HG03066 (cell line): ENCODE measurements at regions not wholly inside any gene's neighbourhood (a gene's known extent, or its start where the extent isn't known, plus 50 kb on each side); places are given as distances from the start of the nearest gene placed in this dataset.

Experiments used
- ATAC-seq: cut with Tn5 transposase; IDR thresholded peaks from one replicate; pipeline ENCODE4 v1.9.1; 2021; ENCODE audit warnings: low read depth; ENCODE audit not compliant: unreplicated experiment

GRCh38 chr4:123455360-123455759 is 58.8 kb downstream of the SPRY1 start:
- no peak for ATAC-seq

DNA sequence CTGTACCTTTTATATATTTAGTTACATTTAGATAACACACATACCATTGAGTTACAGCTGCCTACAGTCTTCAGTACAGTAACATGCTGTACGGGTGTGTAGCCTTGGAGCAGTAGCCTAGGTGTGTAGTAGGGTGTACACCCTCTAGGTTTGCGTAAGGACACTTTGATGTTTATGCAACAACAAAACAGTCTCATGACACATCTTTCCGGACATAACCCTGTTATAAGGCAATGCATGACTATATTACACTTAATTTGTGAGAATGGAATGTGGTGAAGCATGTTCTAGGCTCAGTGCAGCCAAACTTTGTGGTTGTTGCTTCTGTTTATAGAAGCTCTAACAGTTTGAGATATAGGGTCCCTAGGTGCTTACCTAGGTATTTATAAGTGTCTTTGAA is 65.4 kb downstream of the SPRY1 start:
- ATAC-seq, result no peak

- no peak for ATAC-seq
These were observed 67.3 kb downstream of the SPRY1 start for GRCh38 chr4:123463869-123464268.

GRCh38 chr4:123465416-123465815 is 68.8 kb downstream of the SPRY1 start:
- no peak for ATAC-seq

- ATAC-seq, result no peak
These were observed 69.6 kb downstream of the SPRY1 start for GRCh38 chr4:123466080-123466785.

- ATAC-seq, result no peak
These were observed 72.0 kb downstream of the SPRY1 start for GRCh38 chr4:123468479-123469031.

DNA sequence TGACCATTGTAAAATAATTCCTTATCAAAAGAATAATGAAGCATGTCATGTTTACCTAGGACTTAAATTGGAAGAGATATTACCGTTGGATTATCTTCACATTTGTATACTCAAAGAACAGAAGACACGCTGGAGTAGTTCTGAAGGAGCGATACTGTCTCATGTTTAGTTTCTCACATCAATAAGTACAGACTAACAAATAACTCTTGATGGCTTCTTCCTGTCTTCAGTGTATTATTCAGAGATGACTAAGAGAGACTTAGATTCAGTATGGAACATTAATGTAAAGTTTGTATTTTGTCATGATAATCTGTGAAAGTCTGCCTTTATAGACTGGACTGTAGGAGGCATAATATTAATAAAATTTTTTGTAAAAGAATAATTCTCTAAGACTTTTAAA is 72.7 kb downstream of the SPRY1 start:
- ATAC-seq, result no peak

DNA sequence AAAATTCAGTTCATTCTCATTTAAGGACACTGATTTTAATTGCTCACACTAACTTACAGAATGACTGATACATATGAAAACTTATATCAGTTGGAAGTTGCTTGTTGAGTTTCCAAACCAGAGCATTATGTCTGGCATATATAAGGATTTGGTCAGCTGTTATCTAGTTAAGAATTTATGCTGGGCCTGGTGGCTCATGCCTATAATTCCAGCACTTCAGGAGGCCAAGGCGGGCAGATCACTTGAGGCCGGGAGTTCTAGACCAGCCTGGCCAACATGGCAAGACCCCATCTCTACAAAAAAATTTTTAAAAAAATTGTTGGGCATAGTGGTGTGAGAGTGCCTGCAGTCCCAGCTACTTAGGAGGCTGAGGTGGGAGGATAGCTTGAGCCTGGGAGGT is 73.1 kb downstream of the SPRY1 start:
- no peak for ATAC-seq

GRCh38 chr4:123470640-123471039 is 74.0 kb downstream of the SPRY1 start:
- ATAC-seq, result no peak

GRCh38 chr4:123471655-123472369 is 75.2 kb downstream of the SPRY1 start:
- ATAC-seq, result no peak

DNA sequence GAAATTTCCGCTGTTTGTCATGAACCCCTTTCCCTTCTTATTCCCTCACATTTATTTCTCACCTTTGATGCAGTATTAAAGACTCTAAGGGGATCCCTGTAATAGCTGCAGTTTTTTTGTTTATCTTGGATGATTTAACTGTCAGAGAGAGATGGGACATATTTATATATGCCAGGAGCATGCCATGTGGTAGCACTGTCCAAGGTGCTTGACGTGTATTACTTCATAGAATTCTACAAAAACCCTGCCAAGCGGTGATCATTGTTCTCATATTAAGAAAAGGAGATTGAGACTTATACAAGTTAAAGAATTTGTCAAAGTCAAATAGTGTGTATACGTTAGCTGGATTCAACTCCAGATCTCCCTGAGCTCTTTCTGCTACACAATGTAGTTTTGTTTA is 78.2 kb downstream of the SPRY1 start:
- no peak for ATAC-seq

DNA sequence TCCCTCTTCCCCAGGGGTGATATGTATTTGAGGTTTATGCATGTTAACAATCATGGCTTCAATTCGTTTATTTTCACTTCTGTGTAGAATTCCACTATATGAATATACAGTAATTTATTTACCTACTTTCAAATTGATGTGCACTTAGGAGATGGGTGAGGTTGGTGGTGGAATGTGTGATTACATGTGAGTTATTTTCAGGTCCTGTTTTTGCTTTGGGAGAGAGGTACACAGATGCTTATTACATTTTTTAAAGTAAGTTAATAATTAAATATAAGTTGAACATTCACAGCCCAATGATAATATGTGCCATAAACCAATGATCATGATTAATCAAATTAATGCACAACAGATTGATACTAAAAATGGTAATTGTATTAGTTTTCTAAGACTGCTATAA is 79.5 kb downstream of the SPRY1 start:
- ATAC-seq, result no peak

DNA sequence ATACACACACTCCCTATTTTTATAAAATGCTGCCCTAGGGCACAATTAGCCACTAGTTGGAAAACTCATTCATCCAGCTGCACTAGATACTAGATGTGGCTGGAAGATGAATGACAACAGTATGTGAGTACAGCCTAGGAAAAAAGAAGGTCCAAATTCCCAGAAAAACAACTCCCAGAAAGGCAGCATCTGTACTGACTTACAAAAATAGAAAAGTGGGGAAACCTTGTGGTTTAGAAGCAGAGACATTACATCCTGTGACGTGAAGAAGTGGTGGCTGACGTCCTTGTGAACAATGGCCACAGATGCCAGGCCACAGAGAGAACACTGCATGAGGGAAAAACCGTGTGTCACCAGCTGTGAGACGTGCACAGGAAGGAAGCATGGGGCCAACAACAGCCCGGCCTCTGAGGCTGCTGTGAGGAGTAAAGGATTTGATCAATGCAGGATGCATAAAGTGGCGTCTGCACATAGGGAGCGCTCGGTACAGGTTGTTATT is 81.2 kb downstream of the SPRY1 start:
- ATAC-seq, result no peak

DNA sequence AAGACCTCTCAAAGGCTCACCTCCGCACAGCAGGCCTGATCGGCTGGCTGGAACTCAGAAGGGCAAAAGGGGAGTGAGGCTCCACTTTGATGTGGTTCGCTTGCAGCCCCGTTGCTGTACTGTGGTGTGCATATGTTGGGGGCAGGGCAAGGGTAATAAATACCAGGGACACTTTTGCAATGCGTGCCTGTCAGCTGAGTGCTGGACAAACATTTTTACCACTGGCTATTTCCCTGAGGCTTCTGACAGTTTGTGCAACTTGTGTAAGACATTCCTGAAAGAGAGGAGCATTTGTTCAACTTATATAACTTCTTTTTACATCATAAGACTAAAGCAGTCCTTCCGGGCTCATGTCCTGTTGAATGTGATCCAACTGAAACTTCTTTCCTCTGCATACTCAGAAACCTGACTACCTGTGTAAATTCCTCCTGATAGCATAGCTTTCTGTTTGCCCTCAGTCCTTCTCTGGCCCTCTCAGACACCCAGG is 82.3 kb downstream of the SPRY1 start:
- no peak for ATAC-seq

- no peak for ATAC-seq
These were observed 83.3 kb downstream of the SPRY1 start for GRCh38 chr4:123479944-123480343.

DNA sequence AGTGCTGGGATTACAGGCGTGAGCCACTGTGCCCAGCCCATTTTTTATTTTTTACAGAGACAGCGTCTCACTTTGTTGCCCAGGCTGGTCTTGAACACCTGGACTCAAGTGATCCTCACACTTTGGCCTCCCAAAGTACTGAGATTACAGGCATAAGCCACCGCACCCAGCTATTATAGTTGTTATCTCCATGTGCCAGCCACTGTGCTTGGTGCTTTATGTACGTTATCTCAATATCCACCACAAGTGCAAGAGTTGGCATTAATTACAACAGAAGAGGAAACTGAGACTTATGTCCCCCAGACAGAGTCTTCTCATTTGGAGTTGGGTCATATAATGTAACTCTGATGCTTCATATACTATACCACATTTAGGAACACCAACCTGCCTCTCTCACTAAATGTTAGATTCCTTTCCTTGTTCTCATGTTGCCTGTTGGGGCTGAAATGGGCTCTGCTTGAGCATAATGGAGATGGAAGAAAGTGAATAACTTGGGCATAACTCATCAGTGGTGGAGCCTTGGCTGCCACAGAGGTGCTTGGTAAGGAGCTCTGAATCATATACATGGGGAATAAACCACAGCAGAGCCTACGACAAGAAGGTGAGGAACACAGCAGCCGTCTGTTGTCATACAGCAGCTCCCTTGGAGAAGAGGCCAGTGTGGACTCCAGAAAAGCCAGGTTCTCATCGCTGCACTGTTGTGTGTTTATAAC is 84.3 kb downstream of the SPRY1 start:
- ATAC-seq, result no peak

DNA sequence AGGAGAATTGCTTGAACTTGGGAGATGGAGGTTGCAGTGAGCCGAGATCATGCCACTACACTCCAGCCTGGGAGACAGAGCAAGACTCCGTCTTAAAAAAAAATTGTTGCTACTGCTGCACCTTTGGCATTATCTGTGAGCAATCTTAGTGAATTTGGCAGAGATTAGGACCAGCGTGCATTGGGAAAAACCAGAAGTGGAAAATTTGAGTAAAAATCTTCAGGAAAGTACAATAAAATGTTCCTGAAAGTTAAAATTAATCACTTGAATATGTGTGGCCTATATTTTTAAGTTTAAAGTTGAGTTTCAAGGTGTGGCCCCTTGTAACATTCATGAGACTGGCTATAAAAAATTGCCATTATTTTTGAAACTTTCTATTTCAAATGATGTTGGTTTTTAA is 85.1 kb downstream of the SPRY1 start:
- no peak for ATAC-seq

DNA sequence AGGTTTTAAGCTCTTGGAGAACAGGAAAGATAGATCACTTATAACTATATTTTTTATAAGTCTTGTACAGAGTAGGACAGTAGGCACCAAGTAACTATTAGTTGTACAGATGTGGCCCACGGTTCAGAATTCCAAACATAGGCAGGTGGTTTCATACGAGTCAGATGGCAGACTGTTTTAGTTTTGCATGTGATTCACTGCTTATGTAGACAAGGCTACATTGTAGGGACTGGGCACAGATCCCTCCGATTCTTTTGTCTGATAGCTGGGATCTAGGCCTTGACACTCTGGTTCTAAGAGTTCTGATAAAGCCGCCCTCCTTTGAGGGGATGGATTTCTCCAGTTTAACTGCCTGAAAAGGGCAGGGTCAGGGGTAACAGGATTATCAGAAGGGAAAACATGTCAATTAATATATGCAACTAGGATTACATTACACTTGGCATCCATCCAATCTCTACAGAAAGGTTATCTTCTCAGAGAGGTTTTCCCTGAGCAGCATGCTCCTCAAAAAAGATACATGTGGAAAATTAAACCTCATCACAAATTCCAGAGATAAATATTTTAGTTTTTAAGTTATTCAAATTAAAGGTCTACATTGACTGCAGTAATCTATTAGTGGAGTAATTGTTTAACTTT is 87.8 kb downstream of the SPRY1 start:
- no peak for ATAC-seq

DNA sequence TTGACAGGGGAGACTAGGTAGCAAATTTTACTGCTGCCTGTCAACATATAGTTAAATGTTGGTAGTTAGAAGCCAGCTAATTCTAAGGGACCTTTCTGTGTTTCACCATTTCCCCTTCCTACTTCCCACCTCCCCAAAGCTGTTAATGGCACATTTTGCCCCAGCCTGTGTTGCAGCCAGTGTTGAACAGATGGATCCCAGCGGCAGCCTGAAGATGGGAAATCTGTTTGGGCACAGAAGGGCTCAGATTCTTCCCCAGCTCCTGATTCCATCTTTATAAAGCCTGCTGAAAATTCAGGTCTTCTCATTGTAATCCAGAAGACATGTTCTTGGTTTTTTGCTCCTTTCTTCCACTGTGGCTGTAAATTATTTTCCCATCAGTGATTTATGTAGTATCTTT is 89.0 kb downstream of the SPRY1 start:
- ATAC-seq, result no peak

DNA sequence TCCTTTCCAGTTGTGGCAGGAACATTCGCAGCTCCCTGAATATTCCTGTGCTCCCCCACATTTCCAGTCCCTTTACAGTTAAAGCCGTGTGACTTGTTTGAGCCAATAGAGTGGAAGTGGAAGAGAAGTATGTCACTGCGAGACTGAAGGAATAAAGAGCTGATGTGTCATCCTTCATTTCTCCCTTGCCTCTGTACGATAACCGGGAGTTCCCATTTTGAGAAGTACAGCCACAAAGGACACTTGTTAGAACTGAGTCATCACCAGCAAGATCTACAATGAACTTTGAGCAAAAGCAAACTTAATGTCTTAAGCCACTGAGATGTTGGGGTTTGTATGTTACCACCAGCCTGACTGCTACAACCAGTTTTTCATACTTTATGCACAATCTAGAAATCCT is 92.3 kb downstream of the SPRY1 start:
- peak; percentile 64 for ATAC-seq

DNA sequence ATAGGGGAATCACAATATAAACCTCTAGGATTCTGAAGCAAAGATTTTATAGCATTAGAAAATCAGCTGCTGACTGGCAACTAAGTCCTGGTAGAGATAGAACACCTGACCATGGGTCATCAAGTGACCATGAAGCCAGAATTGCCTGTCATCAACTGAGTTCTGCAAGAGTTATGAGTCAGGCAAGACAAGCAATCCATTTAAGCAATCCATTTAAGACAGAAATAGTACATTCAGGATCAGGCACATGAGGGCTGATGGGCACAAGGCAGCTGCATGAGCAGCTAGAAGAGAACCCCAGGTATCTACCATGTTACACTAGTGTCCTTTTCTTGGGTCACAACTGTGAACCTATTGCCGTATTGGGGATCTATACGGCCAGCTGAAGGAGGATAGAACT is 98.9 kb downstream of the SPRY1 start:
- no peak for ATAC-seq
